Panc1 (cell line): ENCODE measurements at regions not wholly inside any gene's neighbourhood (a gene's known extent, or its start where the extent isn't known, plus 50 kb on each side); places are given as distances from the start of the nearest gene placed in this dataset.

ENCODE experiments used
- ATAC-seq: fragments of 200-7000 bp; cut with Tn5 transposase; 2 replicates; pipeline ENCODE4 v1.9.1; 2020; ENCODE audit warnings: mild to moderate bottlenecking, moderate library complexity
- BruUV-seq: library from RNA; stranded (reverse); fragments of 400-500 nt; replicated peaks from 2 replicates; lab custom pipeline; 2021; lab: Mats Ljungman, UMichigan
- CTCF ChIA-PET: fragments of 300-600 bp; sonication (Branson Sonifier 250); formaldehyde crosslinking; loops from one replicate; lab custom pipeline; 2022; ENCODE audit warnings: antibody characterized with exemption; lab: Charles Lee
- POLR2A ChIA-PET: fragments of 300-600 bp; sonication (Branson Sonifier 250); formaldehyde crosslinking; loops from one replicate; lab custom pipeline; 2022; ENCODE audit warnings: antibody characterized with exemption; lab: Charles Lee
- DNase-seq: peaks from one replicate; pipeline ENCODE4 v3.0.0-alpha.2; 2010; ENCODE audit warnings: low read depth, low spot score
- H3K27ac ChIP-seq: 2 replicates; pipeline ENCODE4 v1.5.1; 2011; ENCODE audit warnings: mild to moderate bottlenecking, low read length, inconsistent platforms
- H3K27me3 ChIP-seq: fragments of 200-500 bp; sonication (Bioruptor generic); 2 replicates; pipeline ENCODE4 v1.6.0; 2014; ENCODE audit warnings: low read length, inconsistent platforms; ENCODE audit not compliant: control insufficient read depth, insufficient read depth
- H3K36me3 ChIP-seq: fragments of 200-500 bp; sonication (Bioruptor generic); 2 replicates; pipeline ENCODE4 v1.5.1; 2014; ENCODE audit warnings: inconsistent platforms, mild to moderate bottlenecking, low read length, moderate library complexity; ENCODE audit not compliant: control insufficient read depth, insufficient read depth
- H3K4me1 ChIP-seq: 2 replicates; pipeline ENCODE4 v1.5.1; 2011; ENCODE audit warnings: inconsistent platforms, mild to moderate bottlenecking, low read length, moderate library complexity; ENCODE audit not compliant: control insufficient read depth, insufficient read depth
- H3K4me3 ChIP-seq, 2 experiments: 2 replicates each; pipeline ENCODE4 v1.5.1; 2011 to 2012; ENCODE audit warnings: low read depth in 2 of 2, low read length in 2 of 2, mild to moderate bottlenecking in 2 of 2, inconsistent platforms in 1 of 2, moderate library complexity in 1 of 2
- H3K9me3 ChIP-seq: fragments of 200-500 bp; sonication (Bioruptor generic); 2 replicates; pipeline ENCODE4 v1.5.1; 2014; ENCODE audit warnings: low read depth, mild to moderate bottlenecking, inconsistent platforms, low read length, moderate library complexity; ENCODE audit not compliant: control insufficient read depth, insufficient read depth
- CTCF ChIP-seq: fragments of 450-650 bp; IDR thresholded peaks from 2 replicates; pipeline ENCODE4 v1.5.1; 2017; ENCODE audit warnings: mild to moderate bottlenecking
- POLR2AphosphoS5 ChIP-seq: IDR thresholded peaks from 2 replicates; pipeline ENCODE4 v1.6.1; 2012; ENCODE audit warnings: mild to moderate bottlenecking, low read depth, low read length, moderate library complexity
- REST ChIP-seq, 2 experiments: IDR thresholded peaks; 2 replicates each; pipeline ENCODE4 v1.6.1; 2011 to 2012; ENCODE audit warnings: low read depth in 2 of 2, control low read depth in 1 of 2, low read length in 1 of 2, mild to moderate bottlenecking in 1 of 2, moderate library complexity in 1 of 2; ENCODE audit not compliant: insufficient read depth in 1 of 2
- SIN3A ChIP-seq: IDR thresholded peaks from 2 replicates; pipeline ENCODE4 v1.6.1; 2012; ENCODE audit warnings: low read depth, mild to moderate bottlenecking, low read length, moderate library complexity, borderline replicate concordance; ENCODE audit not compliant: insufficient read depth
- TCF7L2 ChIP-seq: IDR thresholded peaks from 2 replicates; pipeline ENCODE4 v1.6.1; 2011; ENCODE audit warnings: mild to moderate bottlenecking, low read depth, low read length, inconsistent platforms
- in situ Hi-C: cut with HindIII; loops from 2 replicates; pipeline ENCODE4 v1.10.0; 2016; ENCODE audit warnings: low sequenced_read_pairs, low pct_unique_long_range_greater_than_20kb
- intact Hi-C: fragments of 100-400 bp; cut with micrococcal nuclease; formaldehyde crosslinking; loops from one replicate; pipeline ENCODE4 v1.10.0; 2022; ENCODE audit not compliant: unreplicated experiment

DNA sequence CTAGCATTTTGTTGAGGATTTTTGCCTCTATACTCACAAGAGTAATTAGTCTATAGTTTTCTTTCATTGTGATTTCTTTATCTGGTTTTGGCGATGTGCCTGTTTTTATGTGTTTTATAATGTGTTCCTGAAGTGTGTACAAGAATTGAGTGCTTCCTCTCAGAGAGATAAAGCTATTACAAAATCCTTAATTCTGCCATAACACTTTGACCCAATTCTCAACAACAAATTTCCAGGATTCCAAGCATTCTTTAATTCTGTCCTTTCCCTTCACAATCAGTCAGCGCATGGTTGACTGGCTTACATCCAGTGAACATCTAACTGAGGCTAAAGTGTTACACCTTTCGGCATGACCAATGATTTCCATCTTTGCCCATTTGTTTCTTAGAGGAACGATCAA is 282.9 kb upstream of the MVB12B start:
- intact Hi-C loops: no loop called here

DNA sequence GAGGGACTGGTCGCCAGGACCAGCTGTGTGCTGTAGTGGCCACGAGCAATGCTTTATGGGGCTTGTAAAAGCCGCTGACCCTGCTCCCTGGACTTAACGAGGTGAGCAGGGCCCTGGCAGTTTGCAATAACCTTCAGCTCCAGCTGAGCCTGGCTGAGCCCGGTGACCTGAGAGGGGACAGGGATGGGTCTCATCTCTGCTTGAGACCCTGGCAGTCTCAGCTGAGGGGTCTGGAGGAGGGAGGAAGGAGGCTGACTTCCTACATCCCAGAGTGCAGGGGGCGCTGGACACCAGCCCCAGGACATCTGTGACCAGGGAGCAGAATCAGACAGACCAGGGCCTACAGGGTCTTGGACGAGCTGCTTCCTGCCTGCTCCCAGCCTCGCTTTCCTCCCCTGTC is 277.5 kb upstream of the MVB12B start:
- ATAC-seq: peak; percentile 73
- CTCF ChIA-PET: no interaction called here
- H3K27ac ChIP-seq: peak overlapping the region; percentile 77; the same call in 1 of the 2 replicates
- in situ Hi-C loops: no loop called here
- peaks cover 12% of the 10 kb centered on the region for H3K4me1 ChIP-seq
- H3K9me3 ChIP-seq: 0 out of 2 replicates have a peak, but pooled peaks cover 6% of the 10 kb centered on the region
- H3K27me3 ChIP-seq: no peaks in the 10 kb centered on the region
- intact Hi-C loops: no loop called here
- no TSS peak for BruUV-seq
- DNase-seq: no peak
- POLR2A ChIA-PET: interaction anchor here (0.6 kb wide), 1 partner anchor 294 kb away, joined by 4 read pairs; no protein-coding TSS in a partner anchor
- no peak for TF ChIP-seq CTCF
- no peak; the same call in 1 of the 2 replicates for TF ChIP-seq TCF7L2
- TF ChIP-seq POLR2AphosphoS5: no peak
- TF ChIP-seq REST (IDR thresholded peaks at IDR 0.05; ENCODE audit: insufficient read depth in 1 of 2, low read depth in 2 of 2, low read length in 1 of 2): no peak
- no peak for TF ChIP-seq SIN3A
- H3K4me3 ChIP-seq: no peak overlapping the region
- H3K36me3 ChIP-seq: no peaks in the 10 kb centered on the region

More for the DNA sequence above, 282.9 kb upstream of the MVB12B start:
- ATAC-seq: no peak
- TF ChIP-seq POLR2AphosphoS5: no peak
- TF ChIP-seq TCF7L2: no peak
- TF ChIP-seq CTCF: no peak
- TF ChIP-seq REST (IDR thresholded peaks at IDR 0.05; ENCODE audit: insufficient read depth in 1 of 2, low read depth in 2 of 2, low read length in 1 of 2): no peak
- TF ChIP-seq SIN3A: no peak
- Histone ChIP-seq H3K27me3 (no peaks in the 10 kb centered on the region), H3K4me3 (no peak overlapping the region), H3K4me1 (peaks cover 5% of the 10 kb centered on the region), H3K36me3 (no peaks in the 10 kb centered on the region), H3K9me3 (peaks cover 6% of the 10 kb centered on the region; the same call in 1 of the 2 replicates), H3K27ac (no peak overlapping the region)
- BruUV-seq: no TSS peak
- in situ Hi-C loops: no loop called here
- no peak for DNase-seq
- ChIA-PET POLR2A (no interaction called here), CTCF (no interaction called here)
